ENCODE measurements at regions not wholly inside any gene's neighbourhood (a gene's known extent, or its start where the extent isn't known, plus 50 kb on each side); places are given as distances from the start of the nearest gene placed in this dataset.

GRCh38 chr13:111938741-111939665 lies 127.9 kb upstream of the SOX1 start:
- intact Hi-C loops (cut with DNase I) = no loop called here

GRCh38 chr13:111939666-111940278 lies 127.2 kb upstream of the SOX1 start:
- peak in 5 of 42 donors; percentile 4 to 12 (median 8) for DNase-seq
- intact Hi-C loops (cut with DNase I) = no loop called here

More at GRCh38 chr13:111938741-111939665, 127.9 kb upstream of the SOX1 start:
- peak in 9 of 42 donors; percentile 2 to 40 (median 16) for DNase-seq

- peak in 7 of 42 donors; percentile 1 to 26 (median 8) for DNase-seq
Measured at GRCh38 chr13:111940892-111941291, 126.1 kb upstream of the SOX1 start.

GRCh38 chr13:111941845-111942447 lies 125.0 kb upstream of the SOX1 start:
- intact Hi-C loops (cut with DNase I) = no loop called here
- DNase-seq = peak in 4 of 42 donors; percentile 1 to 13 (median 8)

More at GRCh38 chr13:111940892-111941291, 126.1 kb upstream of the SOX1 start:
- intact Hi-C loops (cut with DNase I) = no loop called here

GRCh38 chr13:111943229-111943795 lies 123.6 kb upstream of the SOX1 start:
- peak in 7 of 42 donors; percentile 0 to 37 (median 11) for DNase-seq
- intact Hi-C loops (cut with DNase I) = no loop called here

GRCh38 chr13:111944171-111944583 lies 122.8 kb upstream of the SOX1 start:
- peak in 9 of 42 donors; percentile 2 to 28 (median 7) for DNase-seq
- intact Hi-C loops (cut with DNase I) = no loop called here

GRCh38 chr13:111945086-111945485 lies 121.9 kb upstream of the SOX1 start:
- intact Hi-C loops (cut with DNase I) = no loop called here
- DNase-seq = peak in 7 of 42 donors; percentile 2 to 41 (median 19)

- intact Hi-C loops (cut with DNase I) = no loop called here
- DNase-seq = peak in 6 of 42 donors; percentile 2 to 36 (median 10)
Measured at GRCh38 chr13:111946214-111946613, 120.7 kb upstream of the SOX1 start.

GRCh38 chr13:111947026-111947810 lies 119.7 kb upstream of the SOX1 start:
- intact Hi-C loops (cut with DNase I) = no loop called here
- peak in 6 of 42 donors; percentile 3 to 28 (median 8) for DNase-seq

GRCh38 chr13:111947876-111948275 lies 119.1 kb upstream of the SOX1 start:
- intact Hi-C loops (cut with DNase I) = no loop called here
- peak in 7 of 42 donors; percentile 2 to 32 (median 16) for DNase-seq

GRCh38 chr13:111948281-111948680 lies 118.7 kb upstream of the SOX1 start:
- intact Hi-C loops (cut with DNase I) = no loop called here
- DNase-seq = peak in 6 of 42 donors; percentile 1 to 30 (median 14)

- intact Hi-C loops (cut with DNase I) = no loop called here
- peak in 3 of 42 donors; percentile 1 to 35 (median 6) for DNase-seq
Measured at GRCh38 chr13:111948811-111949210, 118.1 kb upstream of the SOX1 start.

GRCh38 chr13:111949311-111949710 lies 117.6 kb upstream of the SOX1 start:
- peak in 4 of 42 donors; percentile 4 to 13 (median 6) for DNase-seq
- intact Hi-C loops (cut with DNase I) = no loop called here

GRCh38 chr13:111950697-111951096 lies 116.3 kb upstream of the SOX1 start:
- intact Hi-C loops (cut with DNase I) = no loop called here
- peak in 2 of 42 donors; percentile 1 to 12 for DNase-seq

GRCh38 chr13:111952032-111952431 lies 114.9 kb upstream of the SOX1 start:
- intact Hi-C loops (cut with DNase I) = no loop called here
- DNase-seq = peak in 7 of 42 donors; percentile 8 to 36 (median 22)

GRCh38 chr13:111952814-111953213 lies 114.1 kb upstream of the SOX1 start:
- DNase-seq = peak in 5 of 42 donors; percentile 0 to 16 (median 5)
- intact Hi-C loops (cut with DNase I) = no loop called here

GRCh38 chr13:111953546-111954178 lies 113.3 kb upstream of the SOX1 start:
- peak in 5 of 42 donors; percentile 5 to 37 (median 15) for DNase-seq
- intact Hi-C loops (cut with DNase I) = no loop called here
